ENCODE measurements at regions not wholly inside any gene's neighbourhood (a gene's known extent, or its start where the extent isn't known, plus 50 kb on each side); places are given as distances from the start of the nearest gene placed in this dataset.

DNA sequence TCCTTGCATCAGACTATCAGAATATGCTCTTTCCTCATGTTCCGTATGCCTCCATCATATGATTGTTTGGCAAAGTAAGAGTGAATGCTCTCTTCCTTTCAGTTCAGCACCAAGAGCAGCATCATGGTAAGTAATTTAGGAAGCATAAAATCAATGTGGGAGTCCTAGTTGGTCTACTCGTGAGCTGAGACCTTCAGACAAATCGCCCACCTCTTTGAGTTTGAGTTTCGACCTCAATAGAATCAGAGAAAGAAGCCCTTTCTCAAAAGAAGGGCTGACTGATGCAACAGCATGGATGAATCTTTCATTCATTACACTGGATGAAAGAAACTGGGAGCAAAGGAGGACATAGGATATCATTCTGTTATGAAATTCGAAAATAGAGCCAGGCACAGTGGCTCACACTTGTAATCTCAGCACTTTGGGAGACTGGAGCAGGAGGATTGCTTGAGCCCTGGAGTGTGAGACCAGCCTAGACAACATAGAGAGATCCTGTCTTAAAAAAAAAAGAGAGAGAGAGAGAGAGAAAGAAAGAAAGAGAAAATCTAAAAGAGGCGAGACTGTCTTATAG lies 112.5 kb downstream of the ZC3H11B start:
- Mint-ChIP-seq H3K36me3 (ENCODE audit: low read depth) (no peaks in the 10 kb centered on the region), H3K4me1 (peaks cover 4% of the 10 kb centered on the region), H3K4me3 (no peak overlapping the region), H3K9me3 (no peaks in the 10 kb centered on the region), H3K27me3 (ENCODE audit: insufficient read depth) (no peaks in the 10 kb centered on the region), H3K27ac (no peak overlapping the region)
- no peak overlapping the region for H3K9ac ChIP-seq (ENCODE audit: extremely low read depth, low read length, poor library complexity, severe bottlenecking)
- H3K27ac ChIP-seq (ENCODE audit: low read depth, low read length): no peak overlapping the region
- no peaks in the 10 kb centered on the region for H3K9me3 ChIP-seq (ENCODE audit: control insufficient read depth, low read length)
- no peak overlapping the region for H3K4me3 ChIP-seq (ENCODE audit: low read length)
- H3K27me3 ChIP-seq (ENCODE audit: control insufficient read depth, insufficient read depth, low read length, poor library complexity, severe bottlenecking): no peaks in the 10 kb centered on the region
- TF ChIP-seq, protein P1, sequence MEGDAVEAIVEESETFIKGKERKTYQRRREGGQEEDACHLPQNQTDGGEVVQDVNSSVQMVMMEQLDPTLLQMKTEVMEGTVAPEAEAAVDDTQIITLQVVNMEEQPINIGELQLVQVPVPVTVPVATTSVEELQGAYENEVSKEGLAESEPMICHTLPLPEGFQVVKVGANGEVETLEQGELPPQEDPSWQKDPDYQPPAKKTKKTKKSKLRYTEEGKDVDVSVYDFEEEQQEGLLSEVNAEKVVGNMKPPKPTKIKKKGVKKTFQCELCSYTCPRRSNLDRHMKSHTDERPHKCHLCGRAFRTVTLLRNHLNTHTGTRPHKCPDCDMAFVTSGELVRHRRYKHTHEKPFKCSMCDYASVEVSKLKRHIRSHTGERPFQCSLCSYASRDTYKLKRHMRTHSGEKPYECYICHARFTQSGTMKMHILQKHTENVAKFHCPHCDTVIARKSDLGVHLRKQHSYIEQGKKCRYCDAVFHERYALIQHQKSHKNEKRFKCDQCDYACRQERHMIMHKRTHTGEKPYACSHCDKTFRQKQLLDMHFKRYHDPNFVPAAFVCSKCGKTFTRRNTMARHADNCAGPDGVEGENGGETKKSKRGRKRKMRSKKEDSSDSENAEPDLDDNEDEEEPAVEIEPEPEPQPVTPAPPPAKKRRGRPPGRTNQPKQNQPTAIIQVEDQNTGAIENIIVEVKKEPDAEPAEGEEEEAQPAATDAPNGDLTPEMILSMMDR (conservative IDR thresholded peaks at IDR 0.05): no peak
- DNase-seq: no peak
- 86 to 88% methylated on average over 6 of the region's 6 CpGs for WGBS, 2 experiments (ENCODE audit: insufficient coverage in 1 of 2, insufficient read length in 1 of 2)
- no peaks in the 10 kb centered on the region for H3K36me3 ChIP-seq (ENCODE audit: control insufficient read depth, insufficient read depth, low read length)
- no peaks in the 10 kb centered on the region for H3K4me1 ChIP-seq (ENCODE audit: control insufficient read depth, insufficient read depth, low read length)

DNA sequence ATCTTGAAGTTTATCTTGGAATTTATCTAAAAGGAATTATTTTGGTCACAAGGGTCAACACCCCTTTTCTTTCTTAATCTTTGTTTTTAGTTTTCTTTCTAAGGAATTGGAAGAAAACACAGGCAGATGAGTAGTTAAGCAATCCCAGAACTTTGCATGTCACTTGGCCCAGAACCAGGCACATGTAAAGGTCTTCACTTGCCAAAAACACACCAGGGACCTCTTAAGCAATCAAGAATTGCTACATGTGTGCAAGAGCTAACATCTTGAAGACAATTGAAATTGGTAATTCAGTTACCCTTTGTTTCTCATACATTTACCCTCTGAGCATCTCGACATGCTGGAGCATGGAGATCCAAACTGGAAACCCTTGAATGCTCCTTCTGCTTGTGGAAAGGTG lies 114.2 kb downstream of the ZC3H11B start:
- 90 to 100% methylated on average over 1 of the region's 1 CpG for WGBS, 2 experiments (ENCODE audit: insufficient coverage in 1 of 2, insufficient read length in 1 of 2)
- Mint-ChIP-seq H3K27ac (no peak overlapping the region), H3K4me1 (peaks cover 4% of the 10 kb centered on the region)

DNA sequence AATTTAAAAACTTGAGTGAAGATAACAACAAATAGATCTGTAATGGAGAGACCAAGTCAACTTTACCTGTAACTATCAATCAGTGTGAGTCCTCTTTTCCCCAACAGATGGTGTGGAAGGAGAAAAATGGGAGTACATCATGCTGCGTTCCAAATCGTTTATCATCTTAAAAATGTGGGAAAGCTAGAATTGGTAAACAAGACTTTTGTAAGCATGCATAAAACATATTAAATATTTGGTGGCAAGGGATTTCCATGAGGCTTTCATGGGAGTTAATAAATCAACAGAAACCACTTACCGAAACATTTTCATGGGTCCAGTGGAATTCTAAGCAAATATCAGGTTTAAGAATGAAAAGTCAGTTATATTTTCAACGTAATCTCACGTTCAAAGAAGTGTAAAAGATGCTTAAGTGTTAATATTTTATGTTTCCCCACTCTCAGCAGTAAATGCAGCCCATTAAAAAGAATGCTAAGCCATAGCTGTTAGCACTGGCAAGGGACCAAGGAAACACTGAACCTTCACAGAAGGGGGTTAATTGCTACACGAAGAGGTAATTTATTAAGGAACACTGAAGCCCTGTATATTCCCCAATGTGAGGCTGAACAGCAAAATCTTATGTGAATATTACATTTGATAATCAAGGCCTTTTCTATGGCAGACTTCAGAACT lies 117.0 kb downstream of the ZC3H11B start:
- Histone ChIP-seq H3K9ac (ENCODE audit: extremely low read depth, low read length, poor library complexity, severe bottlenecking) (no peak overlapping the region), H3K9me3 (ENCODE audit: control insufficient read depth, low read length) (no peaks in the 10 kb centered on the region), H3K36me3 (ENCODE audit: control insufficient read depth, insufficient read depth, low read length) (no peaks in the 10 kb centered on the region), H3K27ac (ENCODE audit: low read depth, low read length) (no peak overlapping the region), H3K27me3 (ENCODE audit: control insufficient read depth, insufficient read depth, low read length, poor library complexity, severe bottlenecking) (no peaks in the 10 kb centered on the region), H3K4me3 (ENCODE audit: low read length) (no peak overlapping the region), H3K4me1 (ENCODE audit: control insufficient read depth, insufficient read depth, low read length) (no peaks in the 10 kb centered on the region)
- no peak overlapping the region for H3K4me3 Mint-ChIP-seq
- DNase-seq: no peak
- H3K4me1 Mint-ChIP-seq: peaks cover 2% of the 10 kb centered on the region
- no peaks in the 10 kb centered on the region for H3K9me3 Mint-ChIP-seq
- no peaks in the 10 kb centered on the region for H3K27me3 Mint-ChIP-seq (ENCODE audit: insufficient read depth)
- TF ChIP-seq, protein P1 (conservative IDR thresholded peaks at IDR 0.05): no peak
- WGBS, 2 experiments (ENCODE audit: insufficient coverage in 1 of 2, insufficient read length in 1 of 2): 67 to 89% methylated on average over 1 to 6 of the region's 6 CpGs
- no peak overlapping the region for H3K27ac Mint-ChIP-seq
- no peaks in the 10 kb centered on the region for H3K36me3 Mint-ChIP-seq (ENCODE audit: low read depth)

More for the DNA sequence above, 114.2 kb downstream of the ZC3H11B start:
- Histone ChIP-seq H3K36me3 (ENCODE audit: control insufficient read depth, insufficient read depth, low read length) (no peaks in the 10 kb centered on the region), H3K9ac (ENCODE audit: extremely low read depth, low read length, poor library complexity, severe bottlenecking) (no peak overlapping the region), H3K4me1 (ENCODE audit: control insufficient read depth, insufficient read depth, low read length) (no peaks in the 10 kb centered on the region), H3K4me3 (ENCODE audit: low read length) (no peak overlapping the region), H3K27me3 (ENCODE audit: control insufficient read depth, insufficient read depth, low read length, poor library complexity, severe bottlenecking) (no peaks in the 10 kb centered on the region), H3K9me3 (ENCODE audit: control insufficient read depth, low read length) (no peaks in the 10 kb centered on the region), H3K27ac (ENCODE audit: low read depth, low read length) (no peak overlapping the region)
- TF ChIP-seq, protein P1 (conservative IDR thresholded peaks at IDR 0.05): no peak
- Mint-ChIP-seq H3K4me3 (no peak overlapping the region), H3K9me3 (no peaks in the 10 kb centered on the region), H3K27me3 (ENCODE audit: insufficient read depth) (no peaks in the 10 kb centered on the region), H3K36me3 (ENCODE audit: low read depth) (no peaks in the 10 kb centered on the region)
- no peak for DNase-seq
